A673 (cell line): ENCODE measurements at regions not wholly inside any gene's neighbourhood (a gene's known extent, or its start where the extent isn't known, plus 50 kb on each side); places are given as distances from the start of the nearest gene placed in this dataset.

Experiments
- BruUV-seq: library from RNA; stranded (reverse); fragments of 400-500 nt; replicated peaks from 2 replicates; lab custom pipeline; 2021; lab: Mats Ljungman, UMichigan
- CTCF ChIA-PET: fragments of 300-600 bp; sonication (Branson Sonifier 250); formaldehyde crosslinking; loops from one replicate; lab custom pipeline; 2022; ENCODE audit warnings: antibody characterized with exemption; lab: Charles Lee
- POLR2A ChIA-PET: fragments of 300-600 bp; sonication (Branson Sonifier 250); formaldehyde crosslinking; loops from one replicate; lab custom pipeline; 2022; ENCODE audit warnings: antibody characterized with exemption; ENCODE audit not compliant: low non-redundant PET; lab: Charles Lee
- DNase-seq: peaks from one replicate; pipeline ENCODE4 v3.0.0-alpha.2; 2015; ENCODE audit warnings: low spot score
- H3K27ac ChIP-seq: fragments of 200-600 bp; sonication (generic); 2 replicates; pipeline ENCODE4 v1.5.1; 2016; ENCODE audit warnings: mixed run types, low read depth, mild to moderate bottlenecking, mixed read lengths, antibody characterized with exemption, low read length; ENCODE audit not compliant: poor library complexity, severe bottlenecking
- H3K27me3 ChIP-seq: fragments of 200-600 bp; sonication (generic); replicated peaks from 2 replicates; pipeline ENCODE4 v1.6.1; 2017; ENCODE audit warnings: mixed run types, low read depth, mild to moderate bottlenecking, mixed read lengths, antibody characterized with exemption, low read length; ENCODE audit not compliant: insufficient read depth, poor library complexity
- H3K36me3 ChIP-seq: fragments of 200-600 bp; sonication (generic); 2 replicates; pipeline ENCODE4 v1.6.1; 2016; ENCODE audit warnings: mixed run types, mild to moderate bottlenecking, mixed read lengths, antibody characterized with exemption, low read length; ENCODE audit not compliant: insufficient read depth, poor library complexity, severe bottlenecking
- H3K4me1 ChIP-seq: fragments of 200-600 bp; sonication (generic); 2 replicates; pipeline ENCODE4 v1.6.1; 2017; ENCODE audit warnings: mixed run types, mild to moderate bottlenecking, mixed read lengths, antibody characterized with exemption, low read length; ENCODE audit not compliant: insufficient read depth, poor library complexity, severe bottlenecking
- H3K4me3 ChIP-seq: fragments of 200-600 bp; sonication (generic); 2 replicates; pipeline ENCODE4 v1.5.1; 2016; ENCODE audit warnings: low read depth, mixed run types, mild to moderate bottlenecking, mixed read lengths, low read length; ENCODE audit not compliant: poor library complexity, severe bottlenecking
- H3K9me3 ChIP-seq: fragments of 200-600 bp; sonication (generic); 2 replicates; pipeline ENCODE4 v1.6.1; 2016; ENCODE audit warnings: mixed run types, low read depth, mild to moderate bottlenecking, mixed read lengths, antibody characterized with exemption, low read length; ENCODE audit not compliant: poor library complexity, severe bottlenecking
- EZH2 ChIP-seq: fragments of 200-600 bp; sonication (generic); IDR thresholded peaks from 2 replicates; pipeline ENCODE4 v1.6.1; 2017; ENCODE audit warnings: borderline replicate concordance, low read depth, mild to moderate bottlenecking, mixed read lengths, antibody characterized with exemption, low read length; ENCODE audit not compliant: poor library complexity, severe bottlenecking
- intact Hi-C: fragments of 100-400 bp; cut with micrococcal nuclease; formaldehyde crosslinking; loops from one replicate; pipeline ENCODE4 v1.10.0; 2022; ENCODE audit not compliant: unreplicated experiment
- TF ChIP-seq, protein P1 (sequence below): fragments of 300-800, 200-600 bp; sonication (generic); conservative IDR thresholded peaks from 2 replicates; pipeline ENCODE4 v1.5.1; 2017; ENCODE audit warnings: low read depth, mild to moderate bottlenecking, antibody characterized with exemption, low read length, moderate library complexity, mixed read lengths

DNA sequence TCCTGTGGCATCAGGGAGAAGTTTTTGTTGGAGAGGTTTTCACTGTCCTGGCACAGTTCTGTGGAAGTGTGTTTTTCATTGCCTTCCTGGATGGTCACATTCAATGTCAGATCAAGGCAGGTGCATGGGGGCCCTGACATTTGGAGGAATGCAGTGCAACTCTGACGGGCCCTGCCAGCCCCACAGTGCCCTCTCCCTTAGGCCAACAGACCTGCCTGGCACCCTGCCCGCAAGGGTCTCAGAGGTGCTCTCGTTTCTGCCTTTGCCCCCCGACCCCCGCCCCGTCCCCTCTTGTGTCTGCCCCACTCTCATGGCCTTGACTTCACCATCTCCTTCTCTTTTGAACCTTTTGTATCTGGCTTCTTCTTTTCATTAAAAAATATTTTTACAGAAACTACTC lies 257.2 kb upstream of the HDAC4 start:
- no peaks in the 10 kb centered on the region for H3K36me3 ChIP-seq
- intact Hi-C loops = no loop called here
- H3K4me3 ChIP-seq = no peak overlapping the region
- H3K9me3 ChIP-seq = no peaks in the 10 kb centered on the region
- no peaks in the 10 kb centered on the region for H3K4me1 ChIP-seq
- BruUV-seq = no TSS peak
- H3K27ac ChIP-seq = no peak overlapping the region
- H3K27me3 ChIP-seq = peaks cover 42% of the 10 kb centered on the region
- no peak for DNase-seq
- ChIA-PET POLR2A (no interaction called here), CTCF (no interaction called here)
- TF ChIP-seq, protein P1, sequence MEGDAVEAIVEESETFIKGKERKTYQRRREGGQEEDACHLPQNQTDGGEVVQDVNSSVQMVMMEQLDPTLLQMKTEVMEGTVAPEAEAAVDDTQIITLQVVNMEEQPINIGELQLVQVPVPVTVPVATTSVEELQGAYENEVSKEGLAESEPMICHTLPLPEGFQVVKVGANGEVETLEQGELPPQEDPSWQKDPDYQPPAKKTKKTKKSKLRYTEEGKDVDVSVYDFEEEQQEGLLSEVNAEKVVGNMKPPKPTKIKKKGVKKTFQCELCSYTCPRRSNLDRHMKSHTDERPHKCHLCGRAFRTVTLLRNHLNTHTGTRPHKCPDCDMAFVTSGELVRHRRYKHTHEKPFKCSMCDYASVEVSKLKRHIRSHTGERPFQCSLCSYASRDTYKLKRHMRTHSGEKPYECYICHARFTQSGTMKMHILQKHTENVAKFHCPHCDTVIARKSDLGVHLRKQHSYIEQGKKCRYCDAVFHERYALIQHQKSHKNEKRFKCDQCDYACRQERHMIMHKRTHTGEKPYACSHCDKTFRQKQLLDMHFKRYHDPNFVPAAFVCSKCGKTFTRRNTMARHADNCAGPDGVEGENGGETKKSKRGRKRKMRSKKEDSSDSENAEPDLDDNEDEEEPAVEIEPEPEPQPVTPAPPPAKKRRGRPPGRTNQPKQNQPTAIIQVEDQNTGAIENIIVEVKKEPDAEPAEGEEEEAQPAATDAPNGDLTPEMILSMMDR = no peak
- no peak for TF ChIP-seq EZH2

DNA sequence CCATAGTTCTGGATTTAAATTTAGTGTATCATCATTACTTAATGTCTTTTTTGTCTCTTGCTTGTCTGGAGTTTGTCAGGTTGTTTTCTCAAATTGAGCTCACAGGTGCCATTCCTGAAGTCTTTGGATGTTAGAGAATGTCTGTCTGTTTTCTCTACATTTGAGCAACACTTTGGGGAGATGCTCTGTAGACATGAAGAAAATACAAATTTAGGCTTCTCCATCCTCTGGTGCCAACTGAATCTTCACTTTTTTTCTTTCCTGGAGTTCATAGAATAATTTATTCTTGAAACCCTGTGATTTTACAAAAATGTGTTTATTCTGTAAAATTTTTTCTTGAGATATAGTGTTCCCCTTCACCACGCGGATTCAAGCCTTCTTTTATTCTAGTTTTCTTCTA lies 256.4 kb upstream of the HDAC4 start:
- Histone ChIP-seq H3K27me3 (peaks cover 34% of the 10 kb centered on the region), H3K4me1 (no peaks in the 10 kb centered on the region), H3K27ac (no peak overlapping the region), H3K9me3 (no peaks in the 10 kb centered on the region), H3K4me3 (no peak overlapping the region), H3K36me3 (no peaks in the 10 kb centered on the region)
- no TSS peak for BruUV-seq
- no peak for DNase-seq
- CTCF ChIA-PET = no interaction called here
- TF ChIP-seq EZH2 = no peak
- TF ChIP-seq, protein P1 = no peak
- POLR2A ChIA-PET = no interaction called here
- intact Hi-C loops = no loop called here

GRCh38 chr2:239654266-239654665 lies 253.4 kb upstream of the HDAC4 start:
- Histone ChIP-seq H3K36me3 (no peaks in the 10 kb centered on the region), H3K27me3 (peaks cover 15% of the 10 kb centered on the region), H3K4me1 (no peaks in the 10 kb centered on the region), H3K9me3 (no peaks in the 10 kb centered on the region), H3K27ac (no peak overlapping the region), H3K4me3 (no peak overlapping the region)
- ChIA-PET CTCF (no interaction called here), POLR2A (no interaction called here)
- intact Hi-C loops = no loop called here
- TF ChIP-seq, protein P1 = no peak
- TF ChIP-seq EZH2 = no peak
- DNase-seq = no peak
- BruUV-seq = no TSS peak
